ENCODE measurements at regions not wholly inside any gene's neighbourhood (a gene's known extent, or its start where the extent isn't known, plus 50 kb on each side); places are given as distances from the start of the nearest gene placed in this dataset.

DNA sequence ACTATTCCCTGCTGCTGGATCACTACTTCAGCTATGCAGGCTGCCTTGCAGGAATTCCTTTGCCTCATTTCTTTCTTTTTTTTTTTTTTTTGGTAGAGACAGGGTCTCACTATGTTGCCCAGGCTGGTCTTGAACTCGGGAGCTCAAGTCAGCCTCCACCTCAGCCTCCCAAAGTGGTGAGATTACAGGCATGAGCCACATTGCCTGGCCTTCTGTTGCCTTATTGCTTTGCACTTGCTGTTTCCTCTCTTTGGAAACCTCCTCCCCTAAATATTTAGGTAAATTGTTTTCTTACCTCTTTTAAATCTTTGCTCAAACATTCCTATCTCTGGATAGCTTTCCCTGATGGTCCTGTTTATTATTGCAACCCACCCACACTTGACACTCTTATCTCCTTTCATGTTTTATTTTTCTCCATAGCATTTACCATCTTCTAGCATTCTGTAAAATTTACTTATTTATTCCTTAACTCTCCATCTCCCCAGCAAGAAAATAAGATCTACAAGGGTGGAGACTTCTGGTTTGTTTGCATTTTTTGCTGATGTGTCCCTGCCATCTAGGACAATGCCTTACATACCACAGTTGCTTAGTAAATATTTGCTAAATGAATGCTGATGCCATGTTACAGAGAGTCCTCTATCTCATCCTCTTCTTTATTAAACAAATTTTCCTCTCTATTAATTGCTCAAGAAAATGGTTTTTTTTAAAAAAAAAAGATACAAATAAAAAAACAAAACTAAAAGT is 134.8 kb downstream of the P2RY1 start:
- TF ChIP-seq NFIC (IDR thresholded peaks at IDR 0.05) (no peak), TCF12 (IDR thresholded peaks at IDR 0.05; ENCODE audit: low read depth) (no peak), TAF1 (IDR thresholded peaks at IDR 0.05; ENCODE audit: low read depth) (no peak)
- TF ChIP-seq, protein P1, sequence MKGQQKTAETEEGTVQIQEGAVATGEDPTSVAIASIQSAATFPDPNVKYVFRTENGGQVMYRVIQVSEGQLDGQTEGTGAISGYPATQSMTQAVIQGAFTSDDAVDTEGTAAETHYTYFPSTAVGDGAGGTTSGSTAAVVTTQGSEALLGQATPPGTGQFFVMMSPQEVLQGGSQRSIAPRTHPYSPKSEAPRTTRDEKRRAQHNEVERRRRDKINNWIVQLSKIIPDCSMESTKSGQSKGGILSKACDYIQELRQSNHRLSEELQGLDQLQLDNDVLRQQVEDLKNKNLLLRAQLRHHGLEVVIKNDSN (IDR thresholded peaks at IDR 0.05) = no peak

Measured in Ishikawa (cell line).